ENCODE measurements at regions not wholly inside any gene's neighbourhood (a gene's known extent, or its start where the extent isn't known, plus 50 kb on each side); places are given as distances from the start of the nearest gene placed in this dataset.

DNA sequence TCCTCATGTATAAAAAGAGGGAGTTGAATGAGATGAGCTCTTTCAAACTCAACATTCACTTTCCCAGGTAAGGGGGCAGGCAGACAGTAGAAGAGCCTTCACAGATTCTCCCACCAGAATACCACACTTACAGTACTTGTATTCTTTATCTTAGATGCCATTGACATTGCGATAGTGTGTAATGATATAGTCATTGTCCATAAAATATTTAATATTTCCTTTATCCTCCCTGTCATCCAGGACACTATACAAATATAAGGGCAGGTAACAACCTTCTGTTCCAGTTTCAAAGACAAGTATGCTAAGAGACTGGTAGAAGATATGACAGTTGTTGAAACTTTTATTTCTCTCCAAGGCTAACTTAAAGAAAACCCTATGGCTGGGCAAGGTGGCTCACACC, 56.5 kb upstream of the MTF2 start:
- TF ChIP-seq, protein P1, sequence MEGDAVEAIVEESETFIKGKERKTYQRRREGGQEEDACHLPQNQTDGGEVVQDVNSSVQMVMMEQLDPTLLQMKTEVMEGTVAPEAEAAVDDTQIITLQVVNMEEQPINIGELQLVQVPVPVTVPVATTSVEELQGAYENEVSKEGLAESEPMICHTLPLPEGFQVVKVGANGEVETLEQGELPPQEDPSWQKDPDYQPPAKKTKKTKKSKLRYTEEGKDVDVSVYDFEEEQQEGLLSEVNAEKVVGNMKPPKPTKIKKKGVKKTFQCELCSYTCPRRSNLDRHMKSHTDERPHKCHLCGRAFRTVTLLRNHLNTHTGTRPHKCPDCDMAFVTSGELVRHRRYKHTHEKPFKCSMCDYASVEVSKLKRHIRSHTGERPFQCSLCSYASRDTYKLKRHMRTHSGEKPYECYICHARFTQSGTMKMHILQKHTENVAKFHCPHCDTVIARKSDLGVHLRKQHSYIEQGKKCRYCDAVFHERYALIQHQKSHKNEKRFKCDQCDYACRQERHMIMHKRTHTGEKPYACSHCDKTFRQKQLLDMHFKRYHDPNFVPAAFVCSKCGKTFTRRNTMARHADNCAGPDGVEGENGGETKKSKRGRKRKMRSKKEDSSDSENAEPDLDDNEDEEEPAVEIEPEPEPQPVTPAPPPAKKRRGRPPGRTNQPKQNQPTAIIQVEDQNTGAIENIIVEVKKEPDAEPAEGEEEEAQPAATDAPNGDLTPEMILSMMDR (IDR thresholded peaks at IDR 0.05; ENCODE audit: borderline replicate concordance), result no peak
- Histone ChIP-seq H3K9me3 (replicated peaks) (no peaks in the 10 kb centered on the region), H3K4me3 (no peak overlapping the region), H3K4me1 (no peaks in the 10 kb centered on the region), H3K36me3 (no peaks in the 10 kb centered on the region), H3K27me3 (ENCODE audit: low read depth) (peaks cover 13% of the 10 kb centered on the region), H3K27ac (replicated peaks) (no peak overlapping the region)
- no peak for DNase-seq
- intact Hi-C loops (cut with micrococcal nuclease), result no loop called here

DNA sequence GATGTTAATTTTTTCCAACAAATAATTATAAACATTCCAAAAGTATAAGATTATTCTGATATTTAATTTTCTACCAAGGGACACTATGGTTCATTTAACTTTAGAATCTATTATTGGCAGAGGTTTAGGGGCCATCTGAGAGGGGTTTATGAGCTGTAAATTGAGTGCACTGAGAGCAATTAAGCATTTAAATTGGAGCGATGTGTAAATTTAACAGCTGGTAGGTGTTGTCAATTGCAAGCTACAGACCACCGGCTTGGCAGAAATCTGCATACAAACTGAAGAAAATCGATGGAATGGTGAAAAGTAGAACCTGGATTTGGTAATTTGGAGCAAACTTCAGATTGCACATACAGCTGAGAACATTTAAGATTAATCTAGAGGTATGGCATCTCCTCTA, 55.8 kb upstream of the MTF2 start:
- no peak overlapping the region for H3K4me3 ChIP-seq
- H3K36me3 ChIP-seq, result no peaks in the 10 kb centered on the region
- no peaks in the 10 kb centered on the region for H3K9me3 ChIP-seq (replicated peaks)
- peaks cover 10% of the 10 kb centered on the region for H3K27me3 ChIP-seq (ENCODE audit: low read depth)
- H3K4me1 ChIP-seq, result no peaks in the 10 kb centered on the region
- no peak for DNase-seq
- no peak overlapping the region for H3K27ac ChIP-seq (replicated peaks)
- intact Hi-C loops (cut with micrococcal nuclease), result no loop called here
- TF ChIP-seq, protein P1 (IDR thresholded peaks at IDR 0.05; ENCODE audit: borderline replicate concordance), result no peak

DNA sequence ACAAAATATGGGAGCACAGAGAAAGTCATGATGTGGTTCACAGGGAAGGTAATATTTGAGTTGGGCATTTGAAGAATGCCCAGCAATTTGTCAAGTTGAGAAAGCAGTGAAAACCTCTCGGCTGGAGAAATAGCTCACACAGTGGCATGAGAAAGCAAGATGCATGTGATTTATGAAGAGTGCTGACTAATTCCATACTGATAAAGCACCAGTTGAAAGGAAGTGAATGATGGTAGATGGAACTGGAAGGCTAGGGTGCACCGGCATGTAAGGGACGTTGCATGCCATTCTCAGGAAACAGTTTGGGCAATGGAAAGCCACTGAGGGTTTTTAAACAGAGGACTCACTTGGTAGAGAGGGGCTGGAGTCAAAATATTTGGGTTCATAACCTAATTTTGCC, 53.5 kb upstream of the MTF2 start:
- Histone ChIP-seq H3K4me3 (no peak overlapping the region), H3K36me3 (no peaks in the 10 kb centered on the region), H3K4me1 (no peaks in the 10 kb centered on the region), H3K27me3 (ENCODE audit: low read depth) (peaks cover 18% of the 10 kb centered on the region), H3K27ac (replicated peaks) (no peak overlapping the region), H3K9me3 (replicated peaks) (no peaks in the 10 kb centered on the region)
- TF ChIP-seq, protein P1 (IDR thresholded peaks at IDR 0.05; ENCODE audit: borderline replicate concordance), result no peak
- intact Hi-C loops (cut with micrococcal nuclease), result no loop called here
- DNase-seq, result no peak

DNA sequence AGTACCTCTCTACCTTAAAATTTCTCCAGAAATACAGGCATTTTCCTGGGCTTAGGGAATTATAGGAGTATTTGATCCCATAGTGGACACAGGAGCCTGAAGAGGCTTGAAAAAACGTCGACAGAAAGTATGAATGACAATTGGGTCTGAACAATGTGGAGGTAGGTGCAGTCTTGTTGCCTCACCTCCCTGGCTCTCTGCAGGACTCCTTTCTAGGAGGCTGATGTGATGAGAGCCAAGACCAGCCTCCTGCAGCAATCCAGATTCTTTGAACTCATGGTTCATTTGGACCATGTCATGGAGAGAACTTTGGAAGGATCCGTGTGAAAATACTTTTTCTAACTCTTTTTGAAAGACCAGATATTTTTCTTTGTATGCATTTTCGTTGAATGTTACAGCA, 50.5 kb upstream of the MTF2 start:
- no peak overlapping the region for H3K27ac ChIP-seq (replicated peaks)
- TF ChIP-seq, protein P1 (IDR thresholded peaks at IDR 0.05; ENCODE audit: borderline replicate concordance), result no peak
- peaks cover 18% of the 10 kb centered on the region for H3K27me3 ChIP-seq (ENCODE audit: low read depth)
- intact Hi-C loops (cut with micrococcal nuclease), result no loop called here
- H3K4me3 ChIP-seq, result no peak overlapping the region
- DNase-seq, result no peak
- H3K9me3 ChIP-seq (replicated peaks), result no peaks in the 10 kb centered on the region
- H3K36me3 ChIP-seq, result no peaks in the 10 kb centered on the region
- H3K4me1 ChIP-seq, result no peaks in the 10 kb centered on the region

Measured in left ventricle myocardium inferior (tissue), 1 donor.